GM12878 (cell line): ENCODE measurements at regions not wholly inside any gene's neighbourhood (a gene's known extent, or its start where the extent isn't known, plus 50 kb on each side); places are given as distances from the start of the nearest gene placed in this dataset.

Experiments used
- BHLHE40 ChIP-seq, 2 experiments: fragments of 450-650 bp in 1 of 2; IDR thresholded peaks; 2 replicates each; pipeline ENCODE4 v1.6.1; 2011 to 2017; ENCODE audit warnings: low read depth in 2 of 2, borderline replicate concordance in 1 of 2, improper control_type of control experiment in 1 of 2, low read length in 1 of 2, mild to moderate bottlenecking in 1 of 2
- CHD1 ChIP-seq: IDR thresholded peaks from 2 replicates; pipeline ENCODE4 v1.6.1; 2012; ENCODE audit warnings: low read depth, low read length, improper control_type of control experiment
- CHD4 ChIP-seq: fragments of 200-600 bp; sonication (generic); IDR thresholded peaks from 2 replicates; pipeline ENCODE4 v1.6.1; 2016; ENCODE audit warnings: mild to moderate bottlenecking
- EZH2 ChIP-seq: IDR thresholded peaks from 2 replicates; pipeline ENCODE4 v1.6.1; 2012; ENCODE audit warnings: low read depth, mild to moderate bottlenecking, control low read depth, inconsistent platforms, low read length, borderline replicate concordance; ENCODE audit not compliant: control insufficient read depth
- FOXM1 ChIP-seq: IDR thresholded peaks from 2 replicates; pipeline ENCODE4 v1.6.1; 2012; ENCODE audit warnings: low read depth, mild to moderate bottlenecking, inconsistent platforms, low read length, moderate library complexity
- GABPA ChIP-seq: IDR thresholded peaks from 2 replicates; pipeline ENCODE4 v1.6.1; 2014; ENCODE audit warnings: antibody characterized with exemption, low read depth, mild to moderate bottlenecking, inconsistent platforms
- HDAC2 ChIP-seq: fragments of 200-600 bp; sonication (generic); IDR thresholded peaks from 2 replicates; pipeline ENCODE4 v1.6.1; 2017
- HDGF ChIP-seq: fragments of 450-650 bp; IDR thresholded peaks from 2 replicates; pipeline ENCODE4 v1.6.1; 2016; ENCODE audit warnings: antibody characterized with exemption
- MLLT1 ChIP-seq: fragments of 450-650 bp; IDR thresholded peaks from 2 replicates; pipeline ENCODE4 v1.6.1; 2016; ENCODE audit warnings: mild to moderate bottlenecking
- MXI1 ChIP-seq: fragments of 150-350 bp; IDR thresholded peaks from 2 replicates; pipeline ENCODE4 v1.6.1; 2011; ENCODE audit warnings: low read depth, mild to moderate bottlenecking, inconsistent platforms, low read length, improper control_type of control experiment
- NR2C1 ChIP-seq: fragments of 450-650 bp; IDR thresholded peaks from 2 replicates; pipeline ENCODE4 v1.6.1; 2017; ENCODE audit warnings: antibody characterized with exemption, mild to moderate bottlenecking, moderate library complexity
- RBBP5 ChIP-seq: fragments of 200-600 bp; sonication (generic); conservative IDR thresholded peaks from 2 replicates; pipeline ENCODE4 v1.6.1; 2016
- SMAD1 ChIP-seq: fragments of 450-650 bp; IDR thresholded peaks from 2 replicates; pipeline ENCODE4 v1.6.1; 2018; ENCODE audit warnings: mild to moderate bottlenecking, low read depth; ENCODE audit not compliant: partially characterized antibody
- SPI1 ChIP-seq: IDR thresholded peaks from 2 replicates; pipeline ENCODE4 v1.6.1; 2011; ENCODE audit warnings: low read depth, mild to moderate bottlenecking, low read length, moderate library complexity, borderline replicate concordance; ENCODE audit not compliant: insufficient read depth
- SRF ChIP-seq, 2 experiments: IDR thresholded peaks; 2 replicates each; pipeline ENCODE4 v1.6.1; 2011; ENCODE audit warnings: low read depth in 2 of 2, low read length in 2 of 2, mild to moderate bottlenecking in 1 of 2, moderate library complexity in 1 of 2
- SUZ12 ChIP-seq: fragments of 200-600 bp; sonication (generic); IDR thresholded peaks from one replicate; pipeline ENCODE4 v1.6.1; 2018; ENCODE audit warnings: antibody characterized with exemption, mild to moderate bottlenecking; ENCODE audit not compliant: unreplicated experiment
- ZBTB40 ChIP-seq: fragments of 450-650 bp; IDR thresholded peaks from 2 replicates; pipeline ENCODE4 v1.6.1; 2016; ENCODE audit warnings: mild to moderate bottlenecking, moderate library complexity, borderline replicate concordance
- TF ChIP-seq, protein P1 (sequence below): fragments of 450-650 bp; formaldehyde crosslinking; IDR thresholded peaks from 2 replicates; pipeline ENCODE4 v1.4.0; 2020; ENCODE audit warnings: mild to moderate bottlenecking, moderate library complexity
- TF ChIP-seq, protein P2 (sequence below): fragments of 450-650 bp; IDR thresholded peaks from 2 replicates; pipeline ENCODE4 v1.6.1; 2016; ENCODE audit warnings: mild to moderate bottlenecking
- TF ChIP-seq, protein P3 (sequence below): IDR thresholded peaks from 2 replicates; pipeline ENCODE4 v1.6.1; 2011; ENCODE audit warnings: borderline replicate concordance, low read depth, mild to moderate bottlenecking, moderate library complexity, mixed read lengths, low read length; ENCODE audit not compliant: insufficient read depth; ENCODE audit errors: extremely low read length

GRCh38 chr10:105837951-105838350 is 1196.9 kb downstream of the SORCS3 start (continued):
- TF ChIP-seq CHD1, result no peak
- TF ChIP-seq SRF (IDR thresholded peaks at IDR 0.05; ENCODE audit: low read depth in 2 of 2, low read length in 2 of 2), result no peak
- TF ChIP-seq ZBTB40, result no peak; the same call in 1 of the 2 replicates
- 0 out of 4 replicates have a peak, but pooled peaks of 1 of the 2 experiments have one; percentile 6 for TF ChIP-seq BHLHE40 (IDR thresholded peaks at IDR 0.05; ENCODE audit: borderline replicate concordance in 1 of 2, low read depth in 2 of 2, low read length in 1 of 2)
- TF ChIP-seq GABPA, result no peak
- TF ChIP-seq HDAC2, result no peak
- no peak for TF ChIP-seq RBBP5
- no peak for TF ChIP-seq CHD4
- no peak for TF ChIP-seq SPI1
- TF ChIP-seq MLLT1, result peak; percentile 90
- no peak for TF ChIP-seq SUZ12
- TF ChIP-seq MXI1, result peak; percentile 12; the same call in 1 of the 2 replicates
- no peak for TF ChIP-seq HDGF
- TF ChIP-seq, protein P1, sequence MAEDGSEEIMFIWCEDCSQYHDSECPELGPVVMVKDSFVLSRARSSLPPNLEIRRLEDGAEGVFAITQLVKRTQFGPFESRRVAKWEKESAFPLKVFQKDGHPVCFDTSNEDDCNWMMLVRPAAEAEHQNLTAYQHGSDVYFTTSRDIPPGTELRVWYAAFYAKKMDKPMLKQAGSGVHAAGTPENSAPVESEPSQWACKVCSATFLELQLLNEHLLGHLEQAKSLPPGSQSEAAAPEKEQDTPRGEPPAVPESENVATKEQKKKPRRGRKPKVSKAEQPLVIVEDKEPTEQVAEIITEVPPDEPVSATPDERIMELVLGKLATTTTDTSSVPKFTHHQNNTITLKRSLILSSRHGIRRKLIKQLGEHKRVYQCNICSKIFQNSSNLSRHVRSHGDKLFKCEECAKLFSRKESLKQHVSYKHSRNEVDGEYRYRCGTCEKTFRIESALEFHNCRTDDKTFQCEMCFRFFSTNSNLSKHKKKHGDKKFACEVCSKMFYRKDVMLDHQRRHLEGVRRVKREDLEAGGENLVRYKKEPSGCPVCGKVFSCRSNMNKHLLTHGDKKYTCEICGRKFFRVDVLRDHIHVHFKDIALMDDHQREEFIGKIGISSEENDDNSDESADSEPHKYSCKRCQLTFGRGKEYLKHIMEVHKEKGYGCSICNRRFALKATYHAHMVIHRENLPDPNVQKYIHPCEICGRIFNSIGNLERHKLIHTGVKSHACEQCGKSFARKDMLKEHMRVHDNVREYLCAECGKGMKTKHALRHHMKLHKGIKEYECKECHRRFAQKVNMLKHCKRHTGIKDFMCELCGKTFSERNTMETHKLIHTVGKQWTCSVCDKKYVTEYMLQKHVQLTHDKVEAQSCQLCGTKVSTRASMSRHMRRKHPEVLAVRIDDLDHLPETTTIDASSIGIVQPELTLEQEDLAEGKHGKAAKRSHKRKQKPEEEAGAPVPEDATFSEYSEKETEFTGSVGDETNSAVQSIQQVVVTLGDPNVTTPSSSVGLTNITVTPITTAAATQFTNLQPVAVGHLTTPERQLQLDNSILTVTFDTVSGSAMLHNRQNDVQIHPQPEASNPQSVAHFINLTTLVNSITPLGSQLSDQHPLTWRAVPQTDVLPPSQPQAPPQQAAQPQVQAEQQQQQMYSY (CRISPR knock-in tag), result no peak
- TF ChIP-seq, protein P2, sequence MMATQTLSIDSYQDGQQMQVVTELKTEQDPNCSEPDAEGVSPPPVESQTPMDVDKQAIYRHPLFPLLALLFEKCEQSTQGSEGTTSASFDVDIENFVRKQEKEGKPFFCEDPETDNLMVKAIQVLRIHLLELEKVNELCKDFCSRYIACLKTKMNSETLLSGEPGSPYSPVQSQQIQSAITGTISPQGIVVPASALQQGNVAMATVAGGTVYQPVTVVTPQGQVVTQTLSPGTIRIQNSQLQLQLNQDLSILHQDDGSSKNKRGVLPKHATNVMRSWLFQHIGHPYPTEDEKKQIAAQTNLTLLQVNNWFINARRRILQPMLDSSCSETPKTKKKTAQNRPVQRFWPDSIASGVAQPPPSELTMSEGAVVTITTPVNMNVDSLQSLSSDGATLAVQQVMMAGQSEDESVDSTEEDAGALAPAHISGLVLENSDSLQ, result peak; percentile 26
- TF ChIP-seq SMAD1, result no peak
- TF ChIP-seq, protein P3, sequence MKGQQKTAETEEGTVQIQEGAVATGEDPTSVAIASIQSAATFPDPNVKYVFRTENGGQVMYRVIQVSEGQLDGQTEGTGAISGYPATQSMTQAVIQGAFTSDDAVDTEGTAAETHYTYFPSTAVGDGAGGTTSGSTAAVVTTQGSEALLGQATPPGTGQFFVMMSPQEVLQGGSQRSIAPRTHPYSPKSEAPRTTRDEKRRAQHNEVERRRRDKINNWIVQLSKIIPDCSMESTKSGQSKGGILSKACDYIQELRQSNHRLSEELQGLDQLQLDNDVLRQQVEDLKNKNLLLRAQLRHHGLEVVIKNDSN, result no peak
- TF ChIP-seq NR2C1, result no peak
- TF ChIP-seq EZH2, result no peak
- no peak for TF ChIP-seq FOXM1
